ENCODE measurements at regions not wholly inside any gene's neighbourhood (a gene's known extent, or its start where the extent isn't known, plus 50 kb on each side); places are given as distances from the start of the nearest gene placed in this dataset.

DNA sequence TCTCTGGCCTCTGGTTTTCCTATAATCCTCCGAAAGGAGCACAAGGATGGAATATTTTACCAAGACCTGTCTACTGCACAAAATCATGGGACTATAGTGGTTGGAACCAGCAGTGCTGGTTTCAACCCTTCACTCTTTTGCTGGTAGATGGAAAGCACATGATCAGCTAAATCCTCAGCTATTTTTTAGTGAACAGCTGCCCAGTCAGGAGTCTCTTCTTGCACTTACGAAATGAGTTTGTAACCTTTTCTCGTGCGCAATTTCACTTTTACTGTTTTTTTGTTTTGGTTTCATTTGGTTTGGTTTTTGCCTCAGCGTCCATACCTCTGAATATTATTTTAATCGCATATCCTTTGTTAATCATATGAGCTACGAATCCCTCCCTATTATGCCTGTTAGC lies 418.5 kb upstream of the CPEB2 start:
- no peak for DNase-seq

GRCh38 chr4:14592950-14593349 lies 409.3 kb upstream of the CPEB2 start:
- no peak for DNase-seq

DNA sequence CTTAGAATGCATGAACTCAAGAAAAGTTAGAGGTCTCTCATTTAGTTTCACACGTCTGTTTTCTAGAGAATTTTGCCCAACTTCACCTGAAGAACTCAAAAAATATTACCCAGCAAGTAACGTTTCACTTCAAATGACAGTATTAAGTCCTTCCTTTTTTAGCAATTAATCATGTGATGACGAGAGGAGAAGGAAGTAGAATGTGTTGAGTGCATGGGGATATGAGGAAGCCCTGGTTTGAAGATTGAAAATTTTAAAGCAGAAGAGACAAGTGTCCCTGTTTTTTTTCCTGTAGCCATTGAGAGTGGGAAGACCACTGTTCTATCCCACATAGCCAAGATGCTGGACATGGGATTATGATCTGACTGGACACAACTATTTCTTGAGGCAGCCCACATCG lies 406.3 kb upstream of the CPEB2 start:
- DNase-seq, result no peak

DNA sequence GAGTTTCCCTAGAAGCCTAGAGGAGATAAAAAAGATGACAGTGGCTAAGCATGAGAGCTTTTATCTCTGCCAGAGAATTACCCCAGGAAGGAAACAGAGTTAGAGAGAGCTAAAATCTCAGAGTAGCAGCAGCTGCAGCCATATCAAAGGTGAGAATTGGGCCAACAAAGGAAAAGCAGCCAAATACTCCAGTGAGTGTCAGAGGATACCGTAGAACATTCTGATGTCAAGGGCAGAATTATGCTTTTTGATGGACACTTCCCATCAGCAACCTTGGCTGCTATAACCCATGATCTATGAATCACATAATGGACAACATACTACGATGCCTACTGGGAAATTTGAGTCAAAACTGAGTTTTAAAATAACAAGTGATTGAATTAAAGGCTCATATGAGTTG lies 405.8 kb upstream of the CPEB2 start:
- no peak for DNase-seq

GRCh38 chr4:14596904-14597303 lies 405.4 kb upstream of the CPEB2 start:
- no peak for DNase-seq

GRCh38 chr4:14602206-14602605 lies 400.1 kb upstream of the CPEB2 start:
- DNase-seq, result no peak

- no peak for DNase-seq
Measured at GRCh38 chr4:14607001-14607400, 395.3 kb upstream of the CPEB2 start.

- no peak for DNase-seq
Measured at GRCh38 chr4:14607578-14607977, 394.7 kb upstream of the CPEB2 start.

GRCh38 chr4:14608630-14609029 lies 393.7 kb upstream of the CPEB2 start:
- DNase-seq, result no peak

DNA sequence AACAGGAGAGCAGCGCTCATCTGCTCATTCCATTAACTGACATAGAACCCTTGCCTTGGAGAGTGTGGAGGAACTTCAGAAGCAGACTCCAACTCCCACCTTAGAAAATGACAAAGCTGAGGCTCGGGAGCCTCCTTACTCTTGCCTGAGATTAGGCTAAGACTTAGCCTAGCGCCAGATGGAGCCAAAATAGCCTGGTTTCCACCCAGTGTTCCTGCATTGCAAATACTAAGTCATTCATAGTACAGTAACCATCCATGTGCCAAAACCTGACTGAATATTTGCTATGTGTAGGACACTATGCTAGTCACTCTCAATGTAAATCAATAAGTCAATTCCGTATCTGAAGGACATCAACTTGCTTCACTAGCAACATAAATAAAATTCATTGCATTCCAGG lies 387.4 kb upstream of the CPEB2 start:
- DNase-seq, result no peak

DNA sequence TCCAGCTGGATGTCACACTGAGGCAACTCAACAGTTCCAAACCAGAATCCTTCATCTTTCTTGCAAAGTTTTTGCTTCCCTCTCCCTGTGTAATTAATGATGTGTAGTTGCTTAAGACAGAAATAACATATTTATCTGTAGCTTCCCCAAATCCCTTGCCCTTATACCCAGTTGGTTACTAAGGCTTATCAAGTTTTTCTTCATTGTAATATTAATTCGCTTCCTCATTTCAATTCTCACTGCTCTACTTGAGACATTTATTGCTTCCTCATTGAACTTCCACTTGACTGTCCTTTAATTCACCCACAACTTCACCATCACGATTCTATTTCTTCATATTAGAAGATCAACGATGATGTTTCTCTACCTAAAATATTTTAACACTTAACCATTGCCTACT lies 386.6 kb upstream of the CPEB2 start:
- no peak for DNase-seq

GRCh38 chr4:14620567-14621141 lies 381.6 kb upstream of the CPEB2 start:
- no peak for DNase-seq

- no peak for DNase-seq
Measured at GRCh38 chr4:14621731-14622463, 380.4 kb upstream of the CPEB2 start.

- DNase-seq, result no peak
Measured at GRCh38 chr4:14627038-14627437, 375.2 kb upstream of the CPEB2 start.

GRCh38 chr4:14631806-14632440 lies 370.4 kb upstream of the CPEB2 start:
- no peak for DNase-seq

GRCh38 chr4:14636563-14636962 lies 365.7 kb upstream of the CPEB2 start:
- no peak for DNase-seq

- no peak for DNase-seq
Measured at GRCh38 chr4:14640476-14640875, 361.8 kb upstream of the CPEB2 start.

GRCh38 chr4:14641871-14642270 lies 360.4 kb upstream of the CPEB2 start:
- DNase-seq, result no peak

DNA sequence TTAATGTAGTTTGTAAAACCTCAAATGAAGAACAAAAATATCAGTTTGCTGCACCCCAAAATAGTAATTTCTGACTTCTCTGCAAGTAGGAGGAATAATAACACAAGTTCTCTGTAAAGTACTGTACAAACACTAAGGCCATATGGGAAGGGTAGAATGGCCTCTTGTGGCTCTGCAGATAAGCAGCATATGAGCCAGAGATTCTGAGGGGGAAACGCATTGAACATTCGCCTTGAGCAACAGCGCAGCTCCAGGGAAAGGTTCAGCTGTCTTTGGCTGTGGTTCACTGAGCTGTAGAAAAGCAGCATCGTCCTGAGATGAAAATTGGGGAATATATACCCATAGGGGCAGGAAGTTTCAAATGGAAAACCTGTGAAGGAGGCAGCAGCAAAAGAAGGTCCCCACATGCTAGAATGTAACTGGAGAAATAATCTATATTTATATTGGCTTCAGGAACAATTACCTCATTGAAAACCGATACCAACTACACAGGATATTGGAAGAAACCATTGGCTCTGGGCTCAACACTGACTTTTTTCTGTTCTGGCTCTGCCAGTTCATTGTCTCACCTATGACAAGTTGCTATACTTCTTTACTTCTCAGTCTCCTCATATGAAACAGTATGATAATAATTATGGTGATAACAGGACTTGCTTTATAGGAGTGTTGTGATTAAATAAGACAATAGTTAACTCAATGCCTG lies 357.6 kb upstream of the CPEB2 start:
- no peak for DNase-seq

DNA sequence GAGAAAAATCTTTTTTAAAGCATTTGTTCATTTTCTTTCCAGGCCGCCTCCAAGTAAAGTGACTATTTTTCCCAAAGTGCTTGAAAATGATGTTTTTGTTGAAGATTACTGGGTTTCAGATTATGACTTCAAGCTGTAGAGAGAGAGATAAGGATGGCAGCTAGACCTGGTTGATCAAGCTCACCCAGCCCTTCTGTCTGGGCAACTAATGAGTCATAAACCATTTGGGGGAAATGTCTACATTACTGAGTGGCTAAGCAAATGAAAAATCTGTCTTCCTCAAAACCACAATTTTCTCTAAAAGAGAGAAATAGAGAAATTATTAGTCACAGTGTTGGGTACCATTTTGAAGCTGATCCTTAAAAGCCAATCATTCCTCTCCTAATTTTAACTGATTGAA lies 355.4 kb upstream of the CPEB2 start:
- DNase-seq, result no peak

GRCh38 chr4:14650127-14650526 lies 352.2 kb upstream of the CPEB2 start:
- DNase-seq, result no peak

GRCh38 chr4:14652522-14652921 lies 349.8 kb upstream of the CPEB2 start:
- no peak for DNase-seq

GRCh38 chr4:14653338-14653737 lies 348.9 kb upstream of the CPEB2 start:
- DNase-seq, result no peak

GRCh38 chr4:14659286-14659685 lies 343.0 kb upstream of the CPEB2 start:
- DNase-seq, result no peak

Measured in NCI-H1436 treated with DMSO at 0.1 percent for 48 hours (cell line).